Fibroblast of skin of abdomen (primary cell): ENCODE measurements at regions not wholly inside any gene's neighbourhood (a gene's known extent, or its start where the extent isn't known, plus 50 kb on each side); places are given as distances from the start of the nearest gene placed in this dataset.
"Not testable (repeated sequence)": the region's sequence is repeated elsewhere in the genome, so short reads cannot be mapped to it uniquely, and the experiment has no call there.

Source experiments
- DNase-seq: peaks from one replicate; pipeline ENCODE4 v3.0.0-alpha.2; 2013

GRCh38 chr3:80023010-80023409 is 255.2 kb upstream of the ROBO1 start:
- DNase-seq = no peak

GRCh38 chr3:80018375-80018774 is 250.6 kb upstream of the ROBO1 start:
- DNase-seq = peak; percentile 4

GRCh38 chr3:80017369-80017768 is 249.6 kb upstream of the ROBO1 start:
- no peak for DNase-seq

- DNase-seq = peak; percentile 6
Measured at GRCh38 chr3:80014576-80014975, 246.8 kb upstream of the ROBO1 start.

- no peak for DNase-seq
Measured at GRCh38 chr3:80010021-80010571, 242.3 kb upstream of the ROBO1 start.

- DNase-seq = no peak
Measured at GRCh38 chr3:80007522-80007921, 239.7 kb upstream of the ROBO1 start.

- no peak for DNase-seq
Measured at GRCh38 chr3:80006315-80006714, 238.5 kb upstream of the ROBO1 start.

- no peak for DNase-seq
Measured at GRCh38 chr3:80000022-80000421, 232.2 kb upstream of the ROBO1 start.

GRCh38 chr3:79994397-79994796 is 226.6 kb upstream of the ROBO1 start:
- DNase-seq = no peak

- no peak for DNase-seq
Measured at GRCh38 chr3:79986338-79986737, 218.5 kb upstream of the ROBO1 start.

GRCh38 chr3:79985816-79986215 is 218.0 kb upstream of the ROBO1 start:
- DNase-seq = no peak

GRCh38 chr3:79983118-79983517 is 215.3 kb upstream of the ROBO1 start:
- peak; percentile 3 for DNase-seq

GRCh38 chr3:79979990-79980389 is 212.2 kb upstream of the ROBO1 start:
- DNase-seq = no peak

GRCh38 chr3:79976466-79976865 is 208.7 kb upstream of the ROBO1 start:
- DNase-seq = peak; percentile 5

- peak; percentile 29 for DNase-seq
Measured at GRCh38 chr3:79973917-79974595, 206.3 kb upstream of the ROBO1 start.

- DNase-seq = no peak
Measured at GRCh38 chr3:79973482-79973881, 205.7 kb upstream of the ROBO1 start.

GRCh38 chr3:79968418-79968817 is 200.6 kb upstream of the ROBO1 start:
- no peak for DNase-seq

GRCh38 chr3:79960594-79960993 is 192.8 kb upstream of the ROBO1 start:
- no peak for DNase-seq

- DNase-seq = peak; percentile 31
Measured at GRCh38 chr3:79957066-79957465, 189.3 kb upstream of the ROBO1 start.

- peak; percentile 21 for DNase-seq
Measured at GRCh38 chr3:79954756-79955155, 187.0 kb upstream of the ROBO1 start.

GRCh38 chr3:79953591-79954101 is 185.8 kb upstream of the ROBO1 start:
- no peak for DNase-seq

GRCh38 chr3:79951426-79951825 is 183.6 kb upstream of the ROBO1 start:
- DNase-seq = not testable (repeated sequence)

- no peak for DNase-seq
Measured at GRCh38 chr3:79947957-79948356, 180.2 kb upstream of the ROBO1 start.

- no peak for DNase-seq
Measured at GRCh38 chr3:79947469-79947868, 179.7 kb upstream of the ROBO1 start.

- DNase-seq = no peak
Measured at GRCh38 chr3:79937567-79937966, 169.8 kb upstream of the ROBO1 start.
